GM12864 (cell line): ENCODE measurements at regions not wholly inside any gene's neighbourhood (a gene's known extent, or its start where the extent isn't known, plus 50 kb on each side); places are given as distances from the start of the nearest gene placed in this dataset.

ENCODE experiments used
- DNase-seq: peaks from one replicate; pipeline ENCODE4 v3.0.0-alpha.2; 2011; ENCODE audit warnings: low read depth
- H3K4me3 ChIP-seq: 2 replicates; pipeline ENCODE4 v1.5.1; 2011; ENCODE audit warnings: mild to moderate bottlenecking, low read depth, low read length, control low read depth
- TF ChIP-seq, protein P1 (sequence below): IDR thresholded peaks from 2 replicates; pipeline ENCODE4 v1.5.1; 2011; ENCODE audit warnings: low read depth, mild to moderate bottlenecking, moderate library complexity, low read length, control low read depth, inconsistent platforms; ENCODE audit errors: missing control alignments

DNA sequence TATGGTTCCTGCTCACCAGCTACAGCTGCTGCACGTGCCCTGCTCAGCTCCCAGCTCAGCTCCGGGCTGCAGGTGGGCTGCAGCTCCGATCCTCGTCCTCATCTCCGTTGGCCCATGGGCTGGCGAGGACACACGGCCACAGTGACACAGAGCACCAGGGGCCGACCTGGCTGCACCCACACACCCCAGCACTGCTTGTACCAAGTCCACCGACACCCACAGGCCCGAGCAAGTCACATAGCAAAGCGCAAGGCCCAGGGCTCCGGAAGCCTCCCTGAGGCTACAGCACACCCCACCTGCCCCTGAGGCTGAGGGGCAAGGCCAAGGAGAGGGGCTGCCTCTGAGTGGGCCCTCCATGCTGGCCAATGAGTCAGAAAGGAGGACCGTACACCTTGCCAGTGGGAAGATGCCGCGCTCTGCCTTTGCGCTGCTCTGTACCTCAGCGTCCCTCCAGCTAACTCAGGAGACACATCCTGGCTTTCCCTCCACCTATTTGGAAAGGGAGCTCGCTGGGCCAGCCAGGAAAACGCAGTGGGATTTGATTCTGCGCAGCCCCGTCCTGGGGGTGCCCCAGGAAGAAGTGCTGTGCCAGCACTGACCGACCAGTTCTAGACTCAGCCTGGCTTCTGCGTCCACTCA is 124.8 kb downstream of the SIK1 start:
- DNase-seq: no peak
- TF ChIP-seq, protein P1, sequence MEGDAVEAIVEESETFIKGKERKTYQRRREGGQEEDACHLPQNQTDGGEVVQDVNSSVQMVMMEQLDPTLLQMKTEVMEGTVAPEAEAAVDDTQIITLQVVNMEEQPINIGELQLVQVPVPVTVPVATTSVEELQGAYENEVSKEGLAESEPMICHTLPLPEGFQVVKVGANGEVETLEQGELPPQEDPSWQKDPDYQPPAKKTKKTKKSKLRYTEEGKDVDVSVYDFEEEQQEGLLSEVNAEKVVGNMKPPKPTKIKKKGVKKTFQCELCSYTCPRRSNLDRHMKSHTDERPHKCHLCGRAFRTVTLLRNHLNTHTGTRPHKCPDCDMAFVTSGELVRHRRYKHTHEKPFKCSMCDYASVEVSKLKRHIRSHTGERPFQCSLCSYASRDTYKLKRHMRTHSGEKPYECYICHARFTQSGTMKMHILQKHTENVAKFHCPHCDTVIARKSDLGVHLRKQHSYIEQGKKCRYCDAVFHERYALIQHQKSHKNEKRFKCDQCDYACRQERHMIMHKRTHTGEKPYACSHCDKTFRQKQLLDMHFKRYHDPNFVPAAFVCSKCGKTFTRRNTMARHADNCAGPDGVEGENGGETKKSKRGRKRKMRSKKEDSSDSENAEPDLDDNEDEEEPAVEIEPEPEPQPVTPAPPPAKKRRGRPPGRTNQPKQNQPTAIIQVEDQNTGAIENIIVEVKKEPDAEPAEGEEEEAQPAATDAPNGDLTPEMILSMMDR: no peak
- H3K4me3 ChIP-seq: no peak overlapping the region

DNA sequence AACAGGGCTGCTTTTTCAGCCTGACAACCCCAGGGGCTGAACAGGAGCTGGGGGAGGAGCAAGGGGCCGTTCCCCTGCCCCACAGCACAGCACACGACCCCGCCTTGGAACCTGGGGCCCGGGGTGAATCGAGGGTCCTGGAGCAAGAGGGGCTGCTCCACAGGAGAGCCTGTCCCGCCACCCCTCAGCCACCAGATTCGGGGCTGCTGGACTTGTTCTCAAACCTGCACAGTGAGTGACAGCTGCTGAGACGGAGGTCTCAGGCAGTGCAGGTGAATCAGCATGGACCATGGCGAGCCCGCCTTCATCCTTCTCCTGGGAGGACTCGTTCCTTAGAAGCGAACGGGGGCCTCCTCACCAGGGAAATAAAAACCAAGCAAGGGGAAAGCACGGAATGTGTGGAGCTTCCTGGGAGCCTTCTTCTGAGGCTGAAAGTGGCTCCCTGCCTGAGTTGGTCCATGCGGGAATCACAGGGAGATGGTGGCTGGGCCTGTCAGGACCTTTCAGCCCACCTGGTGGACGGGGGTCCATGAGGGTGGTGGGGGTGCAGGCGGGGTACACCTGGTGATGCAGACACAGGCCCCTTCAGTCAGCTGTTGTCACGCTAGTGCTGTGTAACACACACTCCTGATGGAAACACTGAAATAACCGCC is 125.4 kb downstream of the SIK1 start:
- TF ChIP-seq, protein P1: no peak
- H3K4me3 ChIP-seq: no peak overlapping the region
- DNase-seq: no peak

DNA sequence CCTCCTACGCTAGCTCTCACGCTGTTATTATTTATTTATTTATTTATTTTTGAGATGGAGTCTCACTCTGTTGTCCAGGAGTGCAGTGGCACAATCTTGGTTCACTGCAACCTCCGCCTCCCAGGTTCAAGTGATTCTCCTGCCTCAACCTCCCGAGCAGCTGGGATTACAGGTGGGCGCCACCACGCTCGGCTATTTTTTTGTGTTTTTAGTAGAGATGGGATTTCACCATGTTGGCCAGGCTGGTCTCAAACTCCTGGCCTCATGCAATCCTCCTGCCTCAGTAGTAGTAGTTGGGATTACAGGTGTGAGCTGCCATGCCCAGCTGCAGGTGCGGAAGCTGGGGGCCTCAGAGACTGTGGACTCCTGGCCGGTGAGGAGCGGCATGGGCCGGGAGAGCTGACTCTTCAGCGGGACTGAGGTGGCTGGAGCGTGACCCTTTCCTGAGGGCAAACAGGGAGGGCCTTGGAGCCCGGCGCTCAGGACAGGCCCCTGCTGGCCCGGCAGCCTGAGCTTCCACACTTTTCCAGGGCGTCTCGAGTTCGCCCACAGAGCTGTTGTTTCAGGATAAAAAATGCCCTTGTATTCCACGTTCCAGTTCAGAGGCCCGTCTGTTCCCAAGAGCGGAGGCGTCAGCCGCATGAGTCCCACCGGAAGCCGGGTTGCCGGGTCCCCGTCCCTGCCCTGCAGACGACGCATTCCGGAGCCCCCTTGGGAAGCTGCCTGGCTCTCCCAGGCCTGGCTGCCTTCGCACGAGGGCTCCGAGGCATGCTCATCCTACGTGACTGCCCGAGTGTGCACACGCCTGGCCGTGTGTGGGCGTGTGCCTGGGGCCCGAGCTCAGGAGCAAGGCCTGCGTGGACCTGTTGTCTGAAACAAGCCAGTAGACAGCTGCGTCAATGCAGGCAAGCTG is 126.2 kb downstream of the SIK1 start:
- DNase-seq: no peak
- H3K4me3 ChIP-seq: no peak overlapping the region
- TF ChIP-seq, protein P1: no peak

DNA sequence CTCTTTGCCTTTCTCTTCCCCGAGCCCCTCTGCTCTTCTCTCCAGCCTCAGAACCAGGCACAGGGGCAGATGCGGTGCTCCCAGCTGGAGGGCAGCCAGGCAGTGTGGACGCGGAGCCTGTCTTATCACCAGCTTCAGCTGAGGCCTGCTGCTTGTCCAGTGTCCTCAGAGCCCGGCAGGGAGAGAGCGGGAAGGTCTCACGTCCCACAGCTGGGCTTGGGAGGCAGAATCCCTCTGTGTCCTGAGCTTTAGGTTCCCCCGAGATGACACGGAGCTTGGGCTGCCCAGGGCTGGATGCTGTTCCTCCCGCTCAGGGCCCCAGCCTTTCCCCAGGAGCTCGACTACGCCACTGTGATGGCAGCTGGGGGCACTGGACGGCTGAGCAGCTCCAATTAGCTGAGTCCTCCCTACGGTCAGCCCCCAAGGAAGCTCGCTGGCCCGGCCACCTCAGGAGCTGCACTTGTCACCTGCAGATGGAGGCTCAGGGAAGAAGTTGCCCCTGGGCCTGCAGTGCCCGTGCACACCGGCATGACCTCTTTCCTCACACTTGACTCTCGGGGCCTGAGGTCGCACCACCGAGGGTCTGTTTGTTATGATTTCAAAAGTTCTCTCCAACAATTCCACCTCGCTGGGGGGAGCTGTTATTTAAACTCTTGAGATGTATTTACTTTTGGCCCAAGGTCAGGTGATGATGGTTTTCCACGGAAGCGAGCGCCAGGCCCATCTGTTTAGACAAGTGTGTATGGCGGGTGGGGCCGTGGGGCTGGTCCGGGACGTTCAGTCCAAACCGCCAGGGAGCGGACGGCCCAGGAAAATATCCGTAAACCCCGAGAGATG is 127.3 kb downstream of the SIK1 start:
- H3K4me3 ChIP-seq: no peak overlapping the region
- TF ChIP-seq, protein P1: no peak
- no peak for DNase-seq

DNA sequence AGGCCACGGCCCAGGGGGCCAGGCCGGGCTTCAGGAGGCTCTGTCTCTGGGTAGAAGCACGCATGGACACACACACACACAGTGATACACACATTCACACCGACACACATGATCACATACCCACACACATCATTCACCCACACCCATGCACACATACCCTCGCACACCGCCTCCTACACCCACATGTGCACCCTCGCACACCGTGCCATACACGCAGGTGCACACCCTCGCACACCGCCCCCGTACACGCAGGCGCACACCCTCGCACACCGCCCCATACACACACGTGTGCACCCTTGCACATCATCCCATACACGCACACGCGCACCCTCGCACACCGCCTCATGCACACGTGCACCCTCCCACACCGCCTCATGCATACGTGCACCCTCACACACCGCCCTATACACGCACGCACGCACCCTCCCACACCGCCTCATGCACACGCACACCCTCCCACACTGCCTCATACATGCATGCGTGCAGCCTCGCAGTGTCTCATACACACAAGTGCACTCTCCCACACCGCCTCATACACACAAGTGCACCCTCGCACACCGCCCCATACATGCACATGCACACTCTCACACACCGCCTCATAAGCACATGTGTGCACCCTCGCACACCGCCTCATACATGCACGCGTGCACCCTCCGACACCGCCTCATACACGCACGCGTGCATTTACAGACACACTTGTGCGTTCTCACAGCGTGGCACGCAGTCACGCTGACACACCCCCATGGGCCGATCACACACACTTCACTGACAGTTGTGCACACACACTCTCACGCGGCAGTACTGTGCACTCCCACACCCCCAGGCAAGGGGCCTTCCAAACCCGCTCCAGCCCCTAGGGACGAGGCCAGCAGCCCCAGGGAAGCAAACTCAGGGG is 128.1 kb downstream of the SIK1 start:
- no peak for DNase-seq
- TF ChIP-seq, protein P1: no peak
- H3K4me3 ChIP-seq: no peak overlapping the region
